Loucy (cell line): ENCODE measurements at regions not wholly inside any gene's neighbourhood (a gene's known extent, or its start where the extent isn't known, plus 50 kb on each side); places are given as distances from the start of the nearest gene placed in this dataset.

ENCODE experiments used
- H2AFZ ChIP-seq: fragments of 200-600 bp; sonication (generic); 2 replicates; pipeline ENCODE4 v1.6.0; 2016; ENCODE audit warnings: antibody characterized with exemption, mild to moderate bottlenecking, low read length, moderate library complexity
- H3F3A ChIP-seq: fragments of 200-600 bp; 2 replicates; pipeline ENCODE4 v1.6.0; 2016; ENCODE audit warnings: antibody characterized with exemption, low read depth, mild to moderate bottlenecking
- H3K27me3 ChIP-seq: fragments of 200-600 bp; sonication (generic); 2 replicates; pipeline ENCODE4 v1.6.1; 2014; ENCODE audit warnings: low read length, mild to moderate bottlenecking; ENCODE audit not compliant: insufficient read depth, poor library complexity, severe bottlenecking
- H3K36me3 ChIP-seq: fragments of 200-600 bp; sonication (generic); 2 replicates; pipeline ENCODE4 v1.6.1; 2016; ENCODE audit warnings: low read length; ENCODE audit not compliant: insufficient read depth
- H3K4me1 ChIP-seq: fragments of 200-600 bp; sonication (generic); 2 replicates; pipeline ENCODE4 v1.5.1; 2014; ENCODE audit warnings: low read length, mild to moderate bottlenecking; ENCODE audit not compliant: insufficient read depth, poor library complexity, severe bottlenecking
- H3K4me2 ChIP-seq: fragments of 200-600 bp; sonication (generic); 2 replicates; pipeline ENCODE4 v1.6.0; 2014; ENCODE audit warnings: antibody characterized with exemption, low read length, low read depth, mild to moderate bottlenecking; ENCODE audit not compliant: poor library complexity, severe bottlenecking
- H3K4me3 ChIP-seq: fragments of 200-600 bp; sonication (generic); 2 replicates; pipeline ENCODE4 v1.5.1; 2014; ENCODE audit warnings: low read length, mild to moderate bottlenecking, mixed read lengths; ENCODE audit not compliant: poor library complexity, severe bottlenecking
- H3K79me2 ChIP-seq: fragments of 200-600 bp; sonication (generic); 2 replicates; pipeline ENCODE4 v1.6.1; 2014; ENCODE audit warnings: low read length; ENCODE audit not compliant: insufficient read depth
- H3K9ac ChIP-seq: fragments of 200-600 bp; sonication (generic); 2 replicates; pipeline ENCODE4 v1.6.0; 2014; ENCODE audit warnings: mild to moderate bottlenecking, low read depth, low read length, moderate library complexity; ENCODE audit not compliant: poor library complexity, severe bottlenecking
- H3K9me2 ChIP-seq: fragments of 200-600 bp; sonication (generic); replicated peaks from 2 replicates; pipeline ENCODE4 v1.6.1; 2016; ENCODE audit warnings: low read depth, low read length, mixed read lengths
- H3K9me3 ChIP-seq: fragments of 200-600 bp; sonication (generic); 2 replicates; pipeline ENCODE4 v1.6.1; 2014; ENCODE audit warnings: mild to moderate bottlenecking, antibody characterized with exemption, low read length, low read depth; ENCODE audit not compliant: insufficient read depth
- H4K20me1 ChIP-seq: fragments of 200-600 bp; sonication (generic); 2 replicates; pipeline ENCODE4 v1.6.0; 2014; ENCODE audit warnings: antibody characterized with exemption, low read length, mild to moderate bottlenecking; ENCODE audit not compliant: insufficient read depth, poor library complexity, severe bottlenecking
- CTCF ChIP-seq: fragments of 200-600 bp; sonication (generic); conservative IDR thresholded peaks from 2 replicates; pipeline ENCODE4 v1.5.1; 2014; ENCODE audit warnings: mild to moderate bottlenecking, antibody characterized with exemption, low read length
- EZH2phosphoT487 ChIP-seq: fragments of 200-600 bp; IDR thresholded peaks from 2 replicates; pipeline ENCODE4 v1.6.1; 2018; ENCODE audit warnings: antibody characterized with exemption, mild to moderate bottlenecking, moderate library complexity, borderline replicate concordance

- Histone ChIP-seq H3K9me2 (no peaks in the 10 kb centered on the region), H3K27me3 (no peaks in the 10 kb centered on the region), H4K20me1 (no peaks in the 10 kb centered on the region), H3K9me3 (no peaks in the 10 kb centered on the region), H3K4me1 (no peaks in the 10 kb centered on the region), H2AFZ (no peak overlapping the region), H3F3A (no peaks in the 10 kb centered on the region), H3K4me2 (no peak overlapping the region), H3K4me3 (no peak overlapping the region), H3K9ac (no peak overlapping the region), H3K79me2 (no peaks in the 10 kb centered on the region), H3K36me3 (no peaks in the 10 kb centered on the region)
- no peak for TF ChIP-seq CTCF
- no peak for TF ChIP-seq EZH2phosphoT487
Measured at GRCh38 chr2:217570394-217570793, 432.4 kb downstream of the TNS1 start.

- no peaks in the 10 kb centered on the region for H3F3A ChIP-seq
- H3K27me3 ChIP-seq, result no peaks in the 10 kb centered on the region
- TF ChIP-seq CTCF, result no peak
- TF ChIP-seq EZH2phosphoT487, result no peak
- H3K9me2 ChIP-seq, result no peaks in the 10 kb centered on the region
- no peak overlapping the region for H3K9ac ChIP-seq
- no peak overlapping the region for H3K4me2 ChIP-seq
- no peak overlapping the region for H2AFZ ChIP-seq
- H3K4me3 ChIP-seq, result no peak overlapping the region
- H3K79me2 ChIP-seq, result no peaks in the 10 kb centered on the region
- H3K36me3 ChIP-seq, result no peaks in the 10 kb centered on the region
- no peaks in the 10 kb centered on the region for H4K20me1 ChIP-seq
- no peaks in the 10 kb centered on the region for H3K4me1 ChIP-seq
- H3K9me3 ChIP-seq, result no peaks in the 10 kb centered on the region
Measured at GRCh38 chr2:217568289-217568971, 434.4 kb downstream of the TNS1 start.

- no peaks in the 10 kb centered on the region for H3K4me1 ChIP-seq
- TF ChIP-seq EZH2phosphoT487 (no peak), CTCF (no peak)
- H3K9me3 ChIP-seq, result no peaks in the 10 kb centered on the region; the same call in 1 of the 2 replicates
- no peak overlapping the region for H2AFZ ChIP-seq
- no peaks in the 10 kb centered on the region for H3K27me3 ChIP-seq
- no peaks in the 10 kb centered on the region for H3F3A ChIP-seq
- H3K36me3 ChIP-seq, result no peaks in the 10 kb centered on the region
- H3K79me2 ChIP-seq, result no peaks in the 10 kb centered on the region
- H3K4me2 ChIP-seq, result no peak overlapping the region
- H3K9ac ChIP-seq, result no peak overlapping the region
- H4K20me1 ChIP-seq, result no peaks in the 10 kb centered on the region
- H3K4me3 ChIP-seq, result no peak overlapping the region
- H3K9me2 ChIP-seq, result no peaks in the 10 kb centered on the region
Measured at GRCh38 chr2:217563565-217563964, 439.2 kb downstream of the TNS1 start.
